ENCODE measurements at regions not wholly inside any gene's neighbourhood (a gene's known extent, or its start where the extent isn't known, plus 50 kb on each side); places are given as distances from the start of the nearest gene placed in this dataset.

- no peak for DNase-seq (ENCODE audit: low read depth)
These were observed 442.6 kb upstream of the THRB start for GRCh38 chr3:24937228-24937627.

GRCh38 chr3:24937780-24938179, 443.1 kb upstream of the THRB start:
- no peak for DNase-seq (ENCODE audit: low read depth)

GRCh38 chr3:24943961-24944360, 449.3 kb upstream of the THRB start:
- no peak for DNase-seq (ENCODE audit: low read depth)

GRCh38 chr3:24944805-24945520, 450.3 kb upstream of the THRB start:
- no peak for DNase-seq (ENCODE audit: low read depth)

GRCh38 chr3:24945563-24945962, 450.9 kb upstream of the THRB start:
- DNase-seq (ENCODE audit: low read depth) = no peak

GRCh38 chr3:24947103-24947502, 452.5 kb upstream of the THRB start:
- DNase-seq (ENCODE audit: low read depth) = no peak

GRCh38 chr3:24951180-24951579, 456.5 kb upstream of the THRB start:
- no peak for DNase-seq (ENCODE audit: low read depth)

- no peak for DNase-seq (ENCODE audit: low read depth)
These were observed 457.7 kb upstream of the THRB start for GRCh38 chr3:24952388-24952787.

GRCh38 chr3:24953060-24953771, 458.6 kb upstream of the THRB start:
- DNase-seq (ENCODE audit: low read depth) = no peak

- no peak for DNase-seq (ENCODE audit: low read depth)
These were observed 462.0 kb upstream of the THRB start for GRCh38 chr3:24956613-24957012.

GRCh38 chr3:24958271-24958670, 463.6 kb upstream of the THRB start:
- DNase-seq (ENCODE audit: low read depth) = no peak

- DNase-seq (ENCODE audit: low read depth) = no peak
These were observed 464.3 kb upstream of the THRB start for GRCh38 chr3:24958910-24959447.

- no peak for DNase-seq (ENCODE audit: low read depth)
These were observed 464.1 kb upstream of the RARB start for GRCh38 chr3:24963762-24964625.

- no peak for DNase-seq (ENCODE audit: low read depth)
These were observed 462.2 kb upstream of the RARB start for GRCh38 chr3:24965706-24966385.

- DNase-seq (ENCODE audit: low read depth) = no peak
These were observed 460.0 kb upstream of the RARB start for GRCh38 chr3:24968036-24968435.

- no peak for DNase-seq (ENCODE audit: low read depth)
These were observed 455.6 kb upstream of the RARB start for GRCh38 chr3:24972491-24972890.

GRCh38 chr3:24981309-24981708, 446.8 kb upstream of the RARB start:
- DNase-seq (ENCODE audit: low read depth) = no peak

GRCh38 chr3:24981924-24982323, 446.1 kb upstream of the RARB start:
- DNase-seq (ENCODE audit: low read depth) = no peak

GRCh38 chr3:24985668-24986067, 442.4 kb upstream of the RARB start:
- DNase-seq (ENCODE audit: low read depth) = no peak

- DNase-seq (ENCODE audit: low read depth) = no peak
These were observed 441.5 kb upstream of the RARB start for GRCh38 chr3:24986612-24987011.

- no peak for DNase-seq (ENCODE audit: low read depth)
These were observed 428.7 kb upstream of the RARB start for GRCh38 chr3:24999357-24999756.
